Sigmoid colon (tissue), 3 donors: ENCODE measurements at regions not wholly inside any gene's neighbourhood (a gene's known extent, or its start where the extent isn't known, plus 50 kb on each side); places are given as distances from the start of the nearest gene placed in this dataset.
"Not testable (repeated sequence)": the region's sequence is repeated elsewhere in the genome, so short reads cannot be mapped to it uniquely, and the experiment has no call there.

Experiments used
- CTCF ChIP-seq, 4 experiments: fragments of 450-650 bp in 3 of 4; fragments of 200-600 bp in 1 of 4; IDR thresholded peaks; one replicate each; pipeline ENCODE4 v1.5.1; 2016 to 2019; ENCODE audit warnings: antibody characterized with exemption in 4 of 4, mild to moderate bottlenecking in 3 of 4, moderate library complexity in 2 of 4
- POLR2A ChIP-seq, 2 donors: fragments of 450-650 bp; IDR thresholded peaks; one replicate each; pipeline ENCODE4 v1.6.1; 2016; ENCODE audit warnings: antibody characterized with exemption in 2 of 2, mild to moderate bottlenecking in 2 of 2, moderate library complexity in 2 of 2

- TF ChIP-seq POLR2A, CTCF (IDR thresholded peaks at IDR 0.05): not testable (repeated sequence)
Observed at GRCh38 chr6:58406659-58407058, 1089.2 kb downstream of the PRIM2 start.
